GM21360 (cell line): ENCODE measurements at regions not wholly inside any gene's neighbourhood (a gene's known extent, or its start where the extent isn't known, plus 50 kb on each side); places are given as distances from the start of the nearest gene placed in this dataset.

Experiments used
- ATAC-seq: cut with Tn5 transposase; IDR thresholded peaks from one replicate; pipeline ENCODE4 v1.9.1; 2021; ENCODE audit warnings: mild to moderate bottlenecking, moderate library complexity; ENCODE audit not compliant: unreplicated experiment

- ATAC-seq, result no peak
Measured at GRCh38 chr10:113456741-113457140, 96.1 kb upstream of the HABP2 start.

- no peak for ATAC-seq
Measured at GRCh38 chr10:113457408-113457807, 95.4 kb upstream of the HABP2 start.

GRCh38 chr10:113458451-113458850 is 94.4 kb upstream of the HABP2 start:
- ATAC-seq, result no peak

GRCh38 chr10:113458944-113459343 is 93.9 kb upstream of the HABP2 start:
- no peak for ATAC-seq

GRCh38 chr10:113459626-113460280 is 93.1 kb upstream of the HABP2 start:
- no peak for ATAC-seq

- ATAC-seq, result no peak
Measured at GRCh38 chr10:113463083-113463482, 89.8 kb upstream of the HABP2 start.

GRCh38 chr10:113463777-113464176 is 89.1 kb upstream of the HABP2 start:
- ATAC-seq, result no peak

GRCh38 chr10:113469796-113470195 is 83.1 kb upstream of the HABP2 start:
- no peak for ATAC-seq

GRCh38 chr10:113470372-113471240 is 82.2 kb upstream of the HABP2 start:
- no peak for ATAC-seq

GRCh38 chr10:113471241-113471996 is 81.4 kb upstream of the HABP2 start:
- ATAC-seq, result no peak

- ATAC-seq, result no peak
Measured at GRCh38 chr10:113473011-113473410, 79.8 kb upstream of the HABP2 start.

- ATAC-seq, result no peak
Measured at GRCh38 chr10:113473851-113474250, 79.0 kb upstream of the HABP2 start.

GRCh38 chr10:113474752-113475151 is 78.1 kb upstream of the HABP2 start:
- ATAC-seq, result no peak

- no peak for ATAC-seq
Measured at GRCh38 chr10:113475381-113475807, 77.5 kb upstream of the HABP2 start.

- ATAC-seq, result no peak
Measured at GRCh38 chr10:113476191-113476590, 76.7 kb upstream of the HABP2 start.

GRCh38 chr10:113476673-113477072 is 76.2 kb upstream of the HABP2 start:
- ATAC-seq, result no peak

GRCh38 chr10:113477451-113477850 is 75.4 kb upstream of the HABP2 start:
- no peak for ATAC-seq

- ATAC-seq, result no peak
Measured at GRCh38 chr10:113479346-113480080, 73.3 kb upstream of the HABP2 start.

- no peak for ATAC-seq
Measured at GRCh38 chr10:113480081-113480360, 72.8 kb upstream of the HABP2 start.

- ATAC-seq, result no peak
Measured at GRCh38 chr10:113480851-113481502, 71.9 kb upstream of the HABP2 start.

- no peak for ATAC-seq
Measured at GRCh38 chr10:113484487-113484886, 68.4 kb upstream of the HABP2 start.
